Stomach (tissue), 4 donors: ENCODE measurements at regions not wholly inside any gene's neighbourhood (a gene's known extent, or its start where the extent isn't known, plus 50 kb on each side); places are given as distances from the start of the nearest gene placed in this dataset.

Experiments
- POLR2A ChIP-seq, 4 donors: fragments of 450-650 bp; IDR thresholded peaks; one replicate each; pipeline ENCODE4 v1.6.1; 2016; ENCODE audit warnings: antibody characterized with exemption in 4 of 4, control low read depth in 2 of 4, mild to moderate bottlenecking in 1 of 4, moderate library complexity in 1 of 4
- POLR2AphosphoS5 ChIP-seq, 3 donors: sonication (generic); formaldehyde crosslinking; IDR thresholded peaks; one replicate each; pipeline ENCODE4 v1.6.1; 2016; ENCODE audit warnings: antibody characterized with exemption in 3 of 3
- TF ChIP-seq, protein P1 (sequence below), 7 experiments: fragments of 450-650 bp in 4 of 7; fragments of 200-600 bp in 3 of 7; sonication (generic) in 3 of 7; IDR thresholded peaks; one replicate each; pipeline ENCODE4 v1.5.1; 2016 to 2019; ENCODE audit warnings: antibody characterized with exemption in 7 of 7, control low read depth in 2 of 7, mild to moderate bottlenecking in 1 of 7

DNA sequence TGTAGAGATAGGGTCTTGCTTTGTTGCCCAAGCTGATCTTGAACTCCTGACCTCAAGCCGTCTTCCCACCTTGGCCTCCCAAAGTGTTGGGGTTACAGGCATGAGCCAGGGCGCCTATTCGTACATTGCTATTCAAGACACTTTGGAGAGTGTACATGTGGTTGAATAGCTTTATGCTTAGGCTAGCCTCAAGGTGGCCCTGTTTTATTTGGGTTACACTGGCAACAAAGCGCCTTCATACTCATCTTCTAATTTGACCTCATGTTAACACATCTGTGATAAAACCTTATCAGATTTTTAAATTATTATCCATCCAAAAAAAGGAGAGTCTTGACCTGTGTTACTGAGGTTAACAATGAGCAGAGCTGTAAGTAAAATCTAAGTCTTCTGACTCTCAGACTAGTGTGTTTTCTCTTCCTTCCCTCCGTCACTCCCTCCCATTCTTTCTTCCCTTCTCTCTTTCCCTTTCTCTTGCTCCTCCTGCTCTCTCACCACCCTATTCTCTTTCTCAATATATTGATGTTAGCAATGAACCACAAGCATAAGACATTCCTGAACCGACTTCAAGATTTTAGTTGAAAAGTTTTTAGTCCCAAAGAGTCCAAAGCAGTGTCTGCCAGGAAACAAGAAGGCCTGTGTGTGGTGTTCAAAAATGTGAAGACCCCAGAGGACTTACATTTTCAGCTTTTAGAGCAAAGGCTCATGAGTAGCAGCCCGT lies 603.7 kb upstream of the CFAP20DC start:
- TF ChIP-seq, protein P1, sequence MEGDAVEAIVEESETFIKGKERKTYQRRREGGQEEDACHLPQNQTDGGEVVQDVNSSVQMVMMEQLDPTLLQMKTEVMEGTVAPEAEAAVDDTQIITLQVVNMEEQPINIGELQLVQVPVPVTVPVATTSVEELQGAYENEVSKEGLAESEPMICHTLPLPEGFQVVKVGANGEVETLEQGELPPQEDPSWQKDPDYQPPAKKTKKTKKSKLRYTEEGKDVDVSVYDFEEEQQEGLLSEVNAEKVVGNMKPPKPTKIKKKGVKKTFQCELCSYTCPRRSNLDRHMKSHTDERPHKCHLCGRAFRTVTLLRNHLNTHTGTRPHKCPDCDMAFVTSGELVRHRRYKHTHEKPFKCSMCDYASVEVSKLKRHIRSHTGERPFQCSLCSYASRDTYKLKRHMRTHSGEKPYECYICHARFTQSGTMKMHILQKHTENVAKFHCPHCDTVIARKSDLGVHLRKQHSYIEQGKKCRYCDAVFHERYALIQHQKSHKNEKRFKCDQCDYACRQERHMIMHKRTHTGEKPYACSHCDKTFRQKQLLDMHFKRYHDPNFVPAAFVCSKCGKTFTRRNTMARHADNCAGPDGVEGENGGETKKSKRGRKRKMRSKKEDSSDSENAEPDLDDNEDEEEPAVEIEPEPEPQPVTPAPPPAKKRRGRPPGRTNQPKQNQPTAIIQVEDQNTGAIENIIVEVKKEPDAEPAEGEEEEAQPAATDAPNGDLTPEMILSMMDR (IDR thresholded peaks at IDR 0.05): no peak
- TF ChIP-seq POLR2AphosphoS5 (IDR thresholded peaks at IDR 0.05) (no peak), POLR2A (IDR thresholded peaks at IDR 0.05) (no peak)
